ENCODE measurements at regions not wholly inside any gene's neighbourhood (a gene's known extent, or its start where the extent isn't known, plus 50 kb on each side); places are given as distances from the start of the nearest gene placed in this dataset.

DNA sequence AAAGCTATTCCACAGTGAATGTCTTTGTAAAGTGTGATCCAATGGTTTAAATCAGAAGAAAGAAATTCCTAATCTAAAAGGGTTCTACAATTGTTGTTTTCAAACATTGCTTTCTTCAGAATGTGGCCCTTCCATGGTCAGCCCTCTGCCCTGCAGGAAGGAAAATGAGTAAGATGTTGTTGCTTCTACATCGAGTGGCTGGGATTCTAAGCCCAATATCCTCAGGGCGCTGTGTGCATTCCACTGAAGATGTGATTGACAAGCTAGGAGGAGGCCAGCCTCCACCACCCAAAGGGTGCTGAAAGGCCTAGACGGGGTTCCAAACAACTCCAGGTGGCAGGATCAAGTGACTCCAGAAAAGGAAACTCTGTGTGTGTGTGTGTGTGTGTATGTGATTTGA is 316.9 kb upstream of the TSHZ3 start:
- TF ChIP-seq, protein P1, sequence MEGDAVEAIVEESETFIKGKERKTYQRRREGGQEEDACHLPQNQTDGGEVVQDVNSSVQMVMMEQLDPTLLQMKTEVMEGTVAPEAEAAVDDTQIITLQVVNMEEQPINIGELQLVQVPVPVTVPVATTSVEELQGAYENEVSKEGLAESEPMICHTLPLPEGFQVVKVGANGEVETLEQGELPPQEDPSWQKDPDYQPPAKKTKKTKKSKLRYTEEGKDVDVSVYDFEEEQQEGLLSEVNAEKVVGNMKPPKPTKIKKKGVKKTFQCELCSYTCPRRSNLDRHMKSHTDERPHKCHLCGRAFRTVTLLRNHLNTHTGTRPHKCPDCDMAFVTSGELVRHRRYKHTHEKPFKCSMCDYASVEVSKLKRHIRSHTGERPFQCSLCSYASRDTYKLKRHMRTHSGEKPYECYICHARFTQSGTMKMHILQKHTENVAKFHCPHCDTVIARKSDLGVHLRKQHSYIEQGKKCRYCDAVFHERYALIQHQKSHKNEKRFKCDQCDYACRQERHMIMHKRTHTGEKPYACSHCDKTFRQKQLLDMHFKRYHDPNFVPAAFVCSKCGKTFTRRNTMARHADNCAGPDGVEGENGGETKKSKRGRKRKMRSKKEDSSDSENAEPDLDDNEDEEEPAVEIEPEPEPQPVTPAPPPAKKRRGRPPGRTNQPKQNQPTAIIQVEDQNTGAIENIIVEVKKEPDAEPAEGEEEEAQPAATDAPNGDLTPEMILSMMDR (IDR thresholded peaks at IDR 0.05), result no peak
- TF ChIP-seq POLR2A (IDR thresholded peaks at IDR 0.05) (no peak), POLR2AphosphoS5 (IDR thresholded peaks at IDR 0.05; ENCODE audit: insufficient read depth in 1 of 2, low read depth in 1 of 2) (no peak)
